ENCODE measurements at regions not wholly inside any gene's neighbourhood (a gene's known extent, or its start where the extent isn't known, plus 50 kb on each side); places are given as distances from the start of the nearest gene placed in this dataset.
"Not testable (repeated sequence)": the region's sequence is repeated elsewhere in the genome, so short reads cannot be mapped to it uniquely, and the experiment has no call there.

GRCh38 chr4:57303012-57303751 is 193.0 kb upstream of the IGFBP7 start:
- no peak for DNase-seq

- DNase-seq: not testable (repeated sequence)
Observed at GRCh38 chr4:57300300-57300699, 190.1 kb upstream of the IGFBP7 start.

- no peak for DNase-seq
Observed at GRCh38 chr4:57291911-57292310, 181.7 kb upstream of the IGFBP7 start.

GRCh38 chr4:57287687-57288604 is 177.8 kb upstream of the IGFBP7 start:
- no peak for DNase-seq

GRCh38 chr4:57282933-57283310 is 172.7 kb upstream of the IGFBP7 start:
- no peak for DNase-seq

GRCh38 chr4:57280481-57280880 is 170.3 kb upstream of the IGFBP7 start:
- peak; percentile 58 for DNase-seq

- no peak for DNase-seq
Observed at GRCh38 chr4:57278780-57279179, 168.6 kb upstream of the IGFBP7 start.

GRCh38 chr4:57274082-57274481 is 163.9 kb upstream of the IGFBP7 start:
- DNase-seq: no peak

- no peak for DNase-seq
Observed at GRCh38 chr4:57270346-57270745, 160.2 kb upstream of the IGFBP7 start.

GRCh38 chr4:57265831-57266582 is 155.8 kb upstream of the IGFBP7 start:
- DNase-seq: no peak

- no peak for DNase-seq
Observed at GRCh38 chr4:57254754-57255153, 144.6 kb upstream of the IGFBP7 start.

- no peak for DNase-seq
Observed at GRCh38 chr4:57249083-57249482, 138.9 kb upstream of the IGFBP7 start.

- DNase-seq: no peak
Observed at GRCh38 chr4:57243076-57243475, 132.9 kb upstream of the IGFBP7 start.

GRCh38 chr4:57234252-57234775 is 124.1 kb upstream of the IGFBP7 start:
- DNase-seq: no peak

- DNase-seq: peak; percentile 3
Observed at GRCh38 chr4:57233386-57233785, 123.2 kb upstream of the IGFBP7 start.

GRCh38 chr4:57231781-57232180 is 121.6 kb upstream of the IGFBP7 start:
- DNase-seq: no peak

- no peak for DNase-seq
Observed at GRCh38 chr4:57220734-57221133, 110.5 kb upstream of the IGFBP7 start.

GRCh38 chr4:57220172-57220571 is 110.0 kb upstream of the IGFBP7 start:
- no peak for DNase-seq

GRCh38 chr4:57219431-57219830 is 109.2 kb upstream of the IGFBP7 start:
- DNase-seq: no peak

- DNase-seq: no peak
Observed at GRCh38 chr4:57214654-57215411, 104.6 kb upstream of the IGFBP7 start.

GRCh38 chr4:57211131-57211530 is 100.9 kb upstream of the IGFBP7 start:
- no peak for DNase-seq

GRCh38 chr4:57206172-57206571 is 96.0 kb upstream of the IGFBP7 start:
- no peak for DNase-seq

Measured in NCI-H510A treated with DMSO at 0.1 percent for 48 hours (cell line).